SKM-1 treated with dmso at 0.1 percent for 144 hours (cell line): ENCODE measurements at regions not wholly inside any gene's neighbourhood (a gene's known extent, or its start where the extent isn't known, plus 50 kb on each side); places are given as distances from the start of the nearest gene placed in this dataset.
"Not testable (repeated sequence)": the region's sequence is repeated elsewhere in the genome, so short reads cannot be mapped to it uniquely, and the experiment has no call there.

ENCODE experiments used
- DNase-seq: peaks from one replicate; lab custom pipeline; 2025; ENCODE audit not compliant: unreplicated experiment; lab: John Stamatoyannopoulos, UW

DNA sequence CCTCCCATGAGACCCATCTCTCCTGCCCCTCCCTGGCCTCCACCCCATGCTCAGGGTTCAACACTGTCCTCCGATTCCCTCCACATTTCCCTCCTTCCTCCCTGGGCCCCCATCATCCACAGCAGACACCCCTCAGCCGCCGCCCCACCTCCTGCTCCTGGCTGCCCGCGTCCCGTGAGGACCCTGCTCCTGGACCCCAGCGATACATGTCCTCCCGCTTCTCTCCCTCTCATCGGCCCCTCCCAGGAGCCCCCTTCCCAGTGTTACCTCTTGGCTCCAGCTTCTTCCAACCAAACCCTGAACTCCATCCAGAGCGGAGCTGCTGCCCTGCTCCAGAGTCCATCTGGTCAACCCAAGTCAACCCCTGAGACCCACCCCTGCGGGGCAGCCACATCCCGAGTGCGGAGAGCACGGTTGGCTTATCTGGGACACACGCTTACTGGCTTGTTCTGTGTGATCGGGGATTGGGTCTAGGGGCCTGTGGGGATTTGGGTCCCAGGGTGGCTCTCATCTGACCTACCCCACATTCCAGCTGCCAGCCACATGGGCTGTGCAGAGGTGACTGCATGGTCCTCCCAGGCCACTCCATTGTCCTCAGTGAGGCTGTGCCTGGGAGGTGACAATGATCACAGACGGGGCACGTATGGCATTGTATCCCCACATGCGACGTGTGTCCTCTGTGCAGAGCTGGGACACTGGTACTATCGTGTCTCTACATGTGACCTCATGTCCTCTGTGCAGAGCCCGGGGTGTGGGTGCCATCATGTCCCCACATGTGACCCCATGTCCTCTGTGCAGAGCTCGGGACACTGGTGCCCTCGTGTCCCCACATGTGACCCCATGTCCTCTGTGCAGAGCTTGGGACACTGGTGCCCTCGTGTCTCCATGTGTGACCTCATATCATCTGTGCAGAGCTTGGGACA is 333.6 kb downstream of the ADGRD1 start:
- DNase-seq, result no peak

DNA sequence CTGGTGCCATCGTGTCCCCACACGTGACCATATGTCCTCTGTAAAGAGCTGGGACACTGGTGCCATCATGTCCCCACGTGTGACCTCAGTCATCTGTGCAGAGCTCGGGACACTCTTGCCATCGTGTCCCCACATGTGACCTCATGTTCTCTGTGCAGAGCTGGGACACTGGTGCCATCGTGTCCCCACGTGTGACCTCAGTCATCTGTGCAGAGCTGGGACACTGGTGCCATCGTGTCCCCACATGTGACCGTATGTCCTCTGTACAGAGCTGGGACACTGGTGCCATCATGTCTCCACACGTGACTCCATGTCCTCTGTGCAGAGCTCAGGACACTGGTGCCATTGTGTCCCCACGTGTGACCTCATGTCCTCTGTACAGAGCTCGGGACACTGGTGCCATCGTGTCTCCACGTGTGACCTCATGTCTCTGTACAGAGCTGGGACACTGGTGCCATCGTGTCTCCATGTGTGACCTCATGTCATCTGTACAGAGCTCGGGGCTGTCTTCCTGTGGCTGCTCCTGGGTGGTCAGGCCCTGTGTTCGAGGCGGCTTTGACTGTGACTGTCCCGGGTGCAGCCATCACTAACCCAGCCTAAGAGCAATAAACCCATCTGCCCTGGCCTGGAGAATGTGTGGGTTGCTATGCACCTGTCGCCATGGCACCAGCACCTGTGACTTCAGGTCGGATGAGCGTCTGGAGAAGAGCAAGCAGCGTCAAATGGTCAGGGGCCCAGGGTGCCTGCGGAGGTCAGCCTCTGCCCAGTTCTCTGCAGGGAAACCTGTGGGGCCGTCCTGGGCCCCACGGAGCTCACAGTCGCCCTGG is 334.4 kb downstream of the ADGRD1 start:
- DNase-seq, result no peak

GRCh38 chr12:131288765-131289695 is 335.3 kb downstream of the ADGRD1 start:
- DNase-seq, result not testable (repeated sequence)

GRCh38 chr12:131289807-131290206 is 336.1 kb downstream of the ADGRD1 start:
- DNase-seq, result not testable (repeated sequence)

GRCh38 chr12:131290255-131290959 is 336.7 kb downstream of the ADGRD1 start:
- no peak for DNase-seq

DNA sequence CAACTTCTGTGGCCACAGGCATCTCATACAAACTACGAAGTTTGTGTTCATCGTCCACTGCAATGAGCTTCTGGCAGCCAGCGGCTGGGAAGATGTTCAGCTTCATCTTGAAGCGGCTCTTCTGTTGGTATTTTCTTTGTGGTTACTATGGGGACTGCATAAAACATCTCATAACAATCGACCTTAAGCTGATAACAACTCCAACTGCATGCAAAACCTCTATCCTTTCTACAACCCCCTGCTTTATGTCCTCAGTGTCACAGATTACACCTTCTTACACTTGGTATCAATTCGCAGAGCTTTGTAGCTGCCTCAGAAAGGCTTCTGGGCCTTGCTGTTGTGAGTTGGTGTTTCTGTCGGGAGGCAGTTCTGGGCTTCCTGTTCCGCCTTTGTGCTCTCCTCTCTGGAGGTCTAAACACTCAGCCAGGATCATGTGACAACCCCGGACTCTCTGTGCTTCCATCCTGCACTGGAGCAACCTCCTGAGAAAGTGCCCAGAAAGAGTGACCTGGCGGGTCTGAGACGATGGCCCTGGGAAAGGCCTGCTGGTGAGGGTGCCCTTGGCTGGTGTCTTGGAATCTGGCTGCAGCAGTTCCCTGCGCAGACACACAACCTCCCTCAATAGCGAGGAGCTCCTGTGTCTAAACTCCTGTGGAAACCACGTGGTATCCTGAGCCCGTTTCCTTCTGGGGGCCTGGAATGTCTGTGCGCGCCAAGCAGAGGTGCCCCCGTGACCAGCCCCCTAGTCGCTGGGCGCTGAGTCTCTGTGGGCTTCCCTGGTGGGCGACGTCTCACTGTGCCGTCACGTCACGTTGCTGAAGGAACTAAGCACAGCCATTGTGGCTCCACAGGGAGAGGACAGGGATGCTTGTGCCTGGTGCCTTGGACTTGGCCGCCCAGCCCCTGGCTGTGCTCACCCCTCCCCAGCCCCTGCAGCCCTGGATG is 339.6 kb downstream of the ADGRD1 start:
- not testable (repeated sequence) for DNase-seq

GRCh38 chr12:131294716-131295115 is 341.0 kb downstream of the ADGRD1 start:
- not testable (repeated sequence) for DNase-seq

DNA sequence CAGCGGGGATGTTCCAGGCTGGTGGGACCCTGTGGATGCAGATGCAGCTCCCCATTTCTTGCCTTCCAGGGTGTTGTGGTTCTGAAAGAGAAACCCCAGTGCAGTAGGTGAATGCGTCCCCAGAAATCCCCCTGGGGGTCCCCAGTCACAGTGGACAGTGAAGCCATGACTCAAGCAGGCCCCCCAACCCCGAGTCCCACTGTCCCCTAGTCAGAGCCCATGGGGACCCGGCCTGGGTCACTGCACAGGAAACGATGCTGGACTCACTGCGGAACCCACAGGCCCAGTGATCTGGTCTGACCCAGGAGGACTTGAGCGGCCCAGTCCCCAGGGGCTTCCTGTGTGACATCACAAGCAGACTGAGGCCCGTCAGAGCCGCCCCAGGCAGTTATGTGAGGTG is 341.4 kb downstream of the ADGRD1 start:
- DNase-seq, result not testable (repeated sequence)

DNA sequence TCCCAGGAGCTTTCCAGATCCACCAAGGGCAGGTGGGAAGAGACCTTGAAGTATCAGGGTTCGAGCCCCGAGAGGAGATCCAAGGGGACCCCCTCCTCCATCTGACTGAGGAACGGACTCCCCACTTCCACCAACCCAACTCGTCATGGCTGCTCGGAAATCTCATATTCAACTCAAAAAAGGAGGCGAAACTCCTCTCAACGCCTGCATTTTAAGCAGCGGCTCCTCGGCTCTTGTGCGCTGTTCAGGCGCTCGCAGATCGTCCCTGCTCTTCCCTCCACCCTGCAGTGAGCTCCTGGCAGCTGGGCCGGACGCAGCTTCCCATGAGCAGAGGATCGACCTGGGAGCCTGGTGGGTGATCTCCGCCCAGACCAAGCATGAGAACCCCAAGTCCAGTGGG is 341.9 kb downstream of the ADGRD1 start:
- not testable (repeated sequence) for DNase-seq

DNA sequence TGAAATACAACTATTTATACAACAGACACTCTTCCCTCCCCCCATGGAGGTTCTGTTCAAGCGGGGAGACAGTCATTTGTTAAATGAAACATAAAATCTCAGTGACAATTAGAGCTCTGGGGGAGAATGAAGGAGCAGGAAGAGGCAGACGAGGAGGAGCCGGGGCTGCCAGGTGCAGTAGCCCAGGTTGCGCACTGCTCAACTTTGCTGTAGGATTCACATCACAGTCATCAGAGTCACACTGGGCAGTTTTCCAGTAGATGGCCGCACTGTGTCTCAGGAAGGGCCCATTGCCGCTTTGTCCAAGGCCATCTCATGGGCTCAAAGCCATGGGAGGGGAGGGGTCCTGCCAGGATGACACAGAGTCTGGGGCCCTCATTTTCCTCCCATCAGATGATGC is 342.4 kb downstream of the ADGRD1 start:
- DNase-seq, result not testable (repeated sequence)

- DNase-seq, result not testable (repeated sequence)
Measured at GRCh38 chr12:131296651-131297050, 342.9 kb downstream of the ADGRD1 start.

- DNase-seq, result not testable (repeated sequence)
Measured at GRCh38 chr12:131298526-131299369, 345.0 kb downstream of the ADGRD1 start.

GRCh38 chr12:131299370-131299701 is 345.6 kb downstream of the ADGRD1 start:
- not testable (repeated sequence) for DNase-seq

DNA sequence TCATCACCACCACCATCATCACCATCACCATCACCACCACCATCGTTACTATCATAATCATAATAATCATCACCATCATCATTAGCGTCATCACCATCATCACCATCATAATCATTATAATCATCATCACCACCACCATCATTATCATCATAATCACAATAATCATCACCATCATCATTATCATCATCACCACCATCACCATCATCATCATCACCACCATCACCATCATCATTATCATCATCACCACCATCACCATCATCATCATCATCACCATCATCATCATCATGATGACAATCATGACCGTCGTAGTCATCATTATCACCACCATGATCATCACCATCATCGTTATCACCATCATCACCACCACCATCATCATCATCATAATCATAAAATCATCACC is 349.9 kb downstream of the ADGRD1 start:
- DNase-seq, result not testable (repeated sequence)

GRCh38 chr12:131304642-131305041 is 350.9 kb downstream of the ADGRD1 start:
- not testable (repeated sequence) for DNase-seq

DNA sequence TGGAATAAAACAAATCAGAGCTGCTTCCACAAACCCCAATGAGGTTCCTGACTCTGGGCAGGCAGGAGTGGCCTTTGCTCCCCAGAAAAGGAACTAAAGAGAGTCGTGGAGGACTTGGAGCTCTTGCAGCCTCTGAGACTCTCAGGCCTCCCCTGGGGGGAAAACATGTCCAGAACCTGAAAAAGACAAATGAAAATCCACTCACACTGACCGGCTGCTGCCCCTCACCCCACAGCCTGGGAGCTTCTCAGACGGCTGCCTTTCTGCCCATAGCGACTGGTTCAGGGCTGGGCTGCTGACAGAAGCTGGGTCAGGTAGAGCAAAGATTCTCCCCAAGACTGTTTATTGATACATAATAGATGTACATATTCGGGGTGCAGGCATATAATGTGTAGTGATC is 356.0 kb downstream of the ADGRD1 start:
- DNase-seq, result no peak

DNA sequence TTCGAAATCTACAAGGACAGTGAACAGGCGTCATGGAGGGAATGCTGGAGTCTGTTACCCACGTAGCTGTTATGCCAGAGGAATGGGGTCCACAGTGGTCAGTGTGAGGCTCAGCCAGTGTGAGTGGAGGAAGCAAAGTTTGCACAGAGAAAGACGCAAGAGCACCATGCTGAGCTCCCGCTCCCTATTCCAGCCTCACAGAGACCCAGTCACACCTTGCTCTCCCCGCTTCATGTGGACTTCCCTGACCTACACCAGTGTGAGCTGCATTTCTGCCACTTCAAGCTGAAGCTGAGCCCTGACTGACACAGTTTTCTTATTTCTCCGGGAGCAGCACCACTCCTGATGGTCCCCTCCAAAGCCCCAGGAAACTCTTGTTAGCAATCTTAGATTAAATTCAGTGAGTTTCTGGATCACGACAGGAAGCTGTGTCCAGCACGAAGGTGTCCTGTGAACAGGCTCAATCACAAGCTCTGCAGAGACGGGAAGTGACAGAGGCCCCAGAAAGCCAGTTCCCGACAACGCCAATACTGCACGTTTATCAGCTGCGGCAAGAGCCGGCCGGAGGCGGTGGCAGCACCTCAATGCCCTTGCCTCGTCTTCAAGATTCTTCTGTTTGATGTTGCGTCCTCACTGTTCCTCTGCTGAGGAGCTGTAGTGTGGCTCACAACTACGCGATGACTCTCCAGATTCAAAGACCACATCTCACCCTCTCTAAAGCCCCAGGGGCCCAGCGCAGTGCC is 356.7 kb downstream of the ADGRD1 start:
- not testable (repeated sequence) for DNase-seq
